HG03066 (cell line): ENCODE measurements at regions not wholly inside any gene's neighbourhood (a gene's known extent, or its start where the extent isn't known, plus 50 kb on each side); places are given as distances from the start of the nearest gene placed in this dataset.
"Not testable (repeated sequence)": the region's sequence is repeated elsewhere in the genome, so short reads cannot be mapped to it uniquely, and the experiment has no call there.

ENCODE experiments used
- ATAC-seq: cut with Tn5 transposase; IDR thresholded peaks from one replicate; pipeline ENCODE4 v1.9.1; 2021; ENCODE audit warnings: low read depth; ENCODE audit not compliant: unreplicated experiment

- no peak for ATAC-seq
Measured at GRCh38 chr14:26319139-26319864, 278.5 kb downstream of the NOVA1 start.

GRCh38 chr14:26304056-26304455, 293.8 kb downstream of the NOVA1 start:
- no peak for ATAC-seq

GRCh38 chr14:26293909-26294308, 303.9 kb downstream of the NOVA1 start:
- no peak for ATAC-seq

- ATAC-seq = no peak
Measured at GRCh38 chr14:26289891-26290486, 307.8 kb downstream of the NOVA1 start.

DNA sequence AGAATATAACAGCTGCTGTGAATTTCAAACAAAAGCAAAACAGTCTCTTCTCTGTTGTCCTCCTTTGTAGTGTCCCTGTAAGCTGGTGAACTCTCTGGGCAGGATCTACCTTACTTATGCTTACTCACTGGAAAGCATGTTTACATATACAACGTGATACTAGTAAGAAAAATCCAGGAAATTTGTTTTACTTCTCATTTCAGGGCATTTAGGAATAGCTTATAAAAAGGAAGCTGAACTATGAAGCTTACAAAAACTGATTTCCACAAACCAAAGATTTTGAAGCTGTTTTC, 311.0 kb downstream of the NOVA1 start:
- ATAC-seq = no peak

DNA sequence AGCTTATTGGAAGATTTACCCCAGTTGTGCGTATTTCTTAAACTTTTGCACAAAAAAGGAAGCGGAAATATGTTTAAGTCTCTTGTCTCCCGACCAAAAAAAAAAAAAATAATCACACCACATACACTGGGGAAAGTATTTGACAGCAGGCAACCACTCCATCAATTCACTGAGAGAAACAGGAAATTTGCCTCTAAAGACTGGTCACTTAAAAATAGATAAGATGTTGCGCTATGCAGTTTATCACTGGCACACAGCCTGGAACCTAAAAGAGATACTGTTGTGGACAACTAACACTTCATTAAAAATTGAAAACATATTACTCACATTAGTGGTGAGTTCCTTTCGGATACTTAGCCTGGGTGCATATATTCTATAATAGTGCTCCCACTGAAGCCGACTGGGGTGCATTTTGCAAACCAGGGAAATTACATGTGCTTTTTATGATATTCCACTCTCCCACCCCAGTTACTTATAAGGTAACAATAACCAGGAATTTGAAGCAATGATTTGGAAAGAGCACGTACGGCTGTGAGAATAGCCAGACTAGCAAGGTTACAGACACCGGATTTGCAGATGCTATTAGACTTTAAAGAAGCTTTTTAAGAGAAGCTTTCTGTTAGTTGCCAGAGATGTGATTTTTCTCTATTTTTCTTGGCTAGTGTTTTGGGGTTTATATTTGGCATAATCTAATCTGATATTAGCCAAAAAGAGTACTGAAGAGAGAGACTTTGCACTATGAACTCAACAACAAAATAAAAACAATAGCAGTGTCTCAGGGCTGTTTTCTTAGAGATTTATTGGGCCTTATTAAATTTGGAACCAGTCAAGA, 311.5 kb downstream of the NOVA1 start:
- no peak for ATAC-seq

DNA sequence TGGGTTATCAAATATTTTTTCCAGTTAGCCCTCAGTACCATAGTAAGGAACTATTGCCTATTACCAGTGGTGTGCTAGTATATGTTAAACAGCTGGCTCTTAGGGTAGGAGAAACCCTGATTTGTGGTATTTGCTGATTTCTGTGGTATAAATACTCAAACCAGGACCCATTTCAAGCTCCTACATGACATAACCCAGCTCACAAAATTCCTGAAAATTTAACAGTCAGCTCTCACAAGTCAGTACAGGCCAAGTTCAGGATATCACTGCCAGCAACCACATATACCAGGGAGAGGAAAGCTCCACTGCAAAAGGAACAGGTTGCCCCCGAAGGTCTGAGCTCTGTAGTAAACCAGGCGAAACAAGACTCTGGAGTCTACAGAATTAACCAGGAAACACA, 315.3 kb downstream of the NOVA1 start:
- no peak for ATAC-seq

GRCh38 chr14:26282011-26282410, 315.8 kb downstream of the NOVA1 start:
- ATAC-seq = not testable (repeated sequence)

DNA sequence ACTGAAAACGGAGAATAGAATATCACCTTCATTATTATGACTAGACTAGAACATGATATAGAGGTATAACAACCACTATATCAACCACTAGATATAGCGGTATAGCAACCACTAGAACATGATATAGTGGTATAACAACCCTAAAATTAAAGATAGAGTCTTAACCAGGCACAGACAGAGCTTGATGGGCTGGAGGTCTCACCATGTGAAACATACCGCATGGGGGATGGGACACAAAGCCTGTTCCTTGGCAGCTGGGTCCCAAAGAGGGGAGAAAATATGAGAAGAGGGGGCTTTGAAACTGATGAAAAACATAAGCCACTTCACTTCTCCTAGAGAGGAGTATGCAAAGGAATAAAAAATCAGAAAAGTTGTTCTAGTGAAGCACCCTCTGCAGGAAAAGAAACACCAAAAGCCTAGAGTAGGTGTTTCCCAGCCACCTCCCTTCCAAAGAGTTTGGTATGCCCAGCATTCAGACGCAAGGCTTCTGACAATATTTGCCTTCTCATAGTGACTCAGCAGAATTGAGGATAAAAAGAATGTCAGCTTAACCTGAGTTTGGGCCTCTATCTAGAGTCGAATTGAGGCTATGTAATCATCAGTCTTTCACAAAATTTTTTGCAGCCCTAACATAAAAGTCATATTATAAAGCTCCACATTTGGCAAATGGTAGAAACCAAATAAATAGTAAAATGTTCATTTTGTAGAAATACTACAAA, 316.4 kb downstream of the NOVA1 start:
- no peak for ATAC-seq

- no peak for ATAC-seq
Measured at GRCh38 chr14:26276757-26277156, 321.1 kb downstream of the NOVA1 start.

DNA sequence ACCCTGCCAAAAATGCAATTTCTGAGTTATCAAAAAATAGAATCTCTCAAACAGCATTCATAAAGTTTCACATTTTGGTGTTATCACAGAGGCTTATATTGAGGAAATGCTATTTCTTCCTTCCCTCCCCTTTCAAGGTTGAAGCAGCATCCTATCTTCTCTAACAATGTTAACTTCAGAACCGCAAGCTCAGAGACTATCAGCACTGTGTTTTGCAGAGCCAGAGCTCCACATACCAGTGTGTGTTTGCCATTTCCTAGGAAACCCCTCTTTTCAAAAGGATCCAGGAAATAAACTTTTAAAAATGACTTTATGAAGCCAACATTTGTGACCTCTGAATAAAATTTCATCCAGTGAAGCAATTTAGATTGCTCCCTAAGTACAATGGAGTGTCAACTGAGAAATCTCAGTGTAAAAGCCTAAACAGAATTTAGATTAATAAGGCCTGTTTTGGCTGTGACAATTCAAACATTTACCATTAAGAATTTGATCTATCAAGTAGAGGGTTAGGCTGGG, 332.6 kb downstream of the NOVA1 start:
- ATAC-seq = no peak

DNA sequence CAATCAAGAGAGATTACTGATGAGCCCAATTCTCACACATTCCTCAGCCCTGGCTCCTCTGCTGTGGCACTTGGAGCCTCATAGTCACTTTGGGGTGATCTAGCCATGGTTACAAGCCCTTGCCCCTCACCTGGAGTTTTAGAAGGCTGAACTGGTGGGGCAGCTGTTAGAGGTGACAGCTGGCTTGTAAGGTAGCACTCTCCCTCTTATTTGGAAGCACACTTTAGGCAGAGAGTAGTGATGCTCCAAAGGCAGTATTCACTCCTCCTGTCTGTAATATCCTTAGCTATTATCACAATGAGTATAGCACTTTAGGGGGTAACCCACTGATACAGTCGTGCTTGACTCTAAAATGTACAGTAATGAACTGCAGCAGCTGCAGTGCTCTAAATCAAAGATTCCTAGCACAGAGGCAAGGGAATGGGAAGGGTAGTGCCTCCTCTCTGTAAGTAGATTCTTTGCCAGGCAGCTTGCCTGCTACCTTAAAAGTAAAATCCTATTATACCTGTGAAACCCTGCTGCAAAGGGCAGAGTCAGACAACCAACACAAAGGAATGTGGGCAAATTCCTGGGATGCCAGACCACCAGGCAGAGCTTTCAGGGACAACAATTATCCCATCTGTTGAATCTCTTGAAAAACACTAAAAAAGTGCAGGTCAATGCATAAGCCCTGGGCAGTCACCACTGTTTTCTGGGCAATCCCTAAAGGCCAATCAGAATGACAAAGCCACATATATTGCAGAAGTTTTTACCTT, 336.3 kb downstream of the NOVA1 start:
- ATAC-seq = no peak

GRCh38 chr14:26255213-26255612, 342.6 kb downstream of the NOVA1 start:
- no peak for ATAC-seq

GRCh38 chr14:26252176-26252575, 345.7 kb downstream of the NOVA1 start:
- ATAC-seq = no peak

DNA sequence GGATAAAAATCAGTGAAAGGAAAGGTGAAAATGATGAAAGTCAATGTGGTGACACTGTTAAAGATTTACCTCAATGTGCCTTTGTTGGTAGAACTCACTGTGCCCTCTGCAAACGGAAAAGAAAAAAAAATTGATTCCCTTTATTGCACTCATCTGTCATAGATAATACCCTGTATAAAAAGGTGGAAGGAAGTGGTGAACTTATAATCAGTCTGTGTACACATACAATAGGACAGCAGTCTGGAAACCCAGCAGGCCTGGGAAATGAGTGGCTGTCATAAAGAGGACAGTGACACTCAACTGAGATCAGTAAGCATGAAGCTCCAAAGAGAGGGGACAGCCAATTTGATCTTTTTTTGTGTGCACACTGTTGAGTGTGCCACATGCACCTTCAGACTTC, 364.7 kb downstream of the NOVA1 start:
- ATAC-seq = no peak

GRCh38 chr14:26218861-26219260, 379.0 kb downstream of the NOVA1 start:
- no peak for ATAC-seq

- no peak for ATAC-seq
Measured at GRCh38 chr14:26217778-26218177, 380.1 kb downstream of the NOVA1 start.

DNA sequence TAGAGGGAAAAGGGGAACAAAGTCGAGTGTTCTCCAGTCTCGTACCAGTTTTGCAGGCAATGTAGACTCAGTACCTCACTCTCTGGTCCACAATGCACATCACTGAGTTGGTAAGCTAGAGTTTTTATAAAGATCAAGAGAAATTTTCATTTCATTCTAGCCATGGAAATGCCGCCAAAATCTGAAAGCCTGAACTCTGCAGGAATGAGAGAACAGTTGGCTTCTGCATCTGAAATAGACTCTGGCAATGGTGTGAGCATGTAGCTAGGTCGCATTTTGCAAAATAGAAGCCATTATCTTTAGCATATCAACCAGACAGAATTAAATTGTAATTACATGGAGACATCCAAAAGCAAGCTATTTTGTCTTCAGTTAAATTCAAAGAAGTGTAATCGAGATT, 381.0 kb downstream of the NOVA1 start:
- ATAC-seq = no peak

- ATAC-seq = no peak
Measured at GRCh38 chr14:26213846-26214575, 383.8 kb downstream of the NOVA1 start.

GRCh38 chr14:26209699-26210098, 388.1 kb downstream of the NOVA1 start:
- no peak for ATAC-seq
